Calu3 (cell line): ENCODE measurements at regions not wholly inside any gene's neighbourhood (a gene's known extent, or its start where the extent isn't known, plus 50 kb on each side); places are given as distances from the start of the nearest gene placed in this dataset.
A peak's percentile ranks its signal among the peaks of the same experiment; 100 is the strongest.

Experiments
- BruUV-seq: library from RNA; stranded (reverse); fragments of 400-500 nt; replicated peaks from 2 replicates; lab custom pipeline; 2021; lab: Mats Ljungman, UMichigan
- CTCF ChIA-PET: fragments of 300-600 bp; sonication (Branson Sonifier 250); formaldehyde crosslinking; loops from one replicate; lab custom pipeline; 2022; ENCODE audit warnings: antibody characterized with exemption; lab: Charles Lee
- DNase-seq: peaks from one replicate; pipeline ENCODE4 v3.0.0; 2022
- H3K27ac Mint-ChIP-seq: one replicate; pipeline ENCODE4 v1.8.0; 2022; ENCODE audit warnings: mixed read lengths; ENCODE audit not compliant: unreplicated experiment
- H3K27me3 Mint-ChIP-seq: one replicate; pipeline ENCODE4 v1.8.0; 2022; ENCODE audit warnings: mixed read lengths; ENCODE audit not compliant: unreplicated experiment
- H3K36me3 Mint-ChIP-seq: one replicate; pipeline ENCODE4 v1.8.0; 2022; ENCODE audit warnings: mild to moderate bottlenecking, moderate library complexity, mixed read lengths; ENCODE audit not compliant: insufficient read depth, unreplicated experiment
- H3K4me1 Mint-ChIP-seq: one replicate; pipeline ENCODE4 v1.8.0; 2022; ENCODE audit warnings: mild to moderate bottlenecking, low read depth, mixed read lengths; ENCODE audit not compliant: unreplicated experiment
- H3K4me3 Mint-ChIP-seq: one replicate; pipeline ENCODE4 v1.8.0; 2022; ENCODE audit warnings: mild to moderate bottlenecking, low read depth, moderate library complexity, mixed read lengths; ENCODE audit not compliant: unreplicated experiment
- H3K9me3 Mint-ChIP-seq: one replicate; pipeline ENCODE4 v1.8.0; 2022; ENCODE audit warnings: low read depth, mixed read lengths; ENCODE audit not compliant: unreplicated experiment
- intact Hi-C: fragments of 100-400 bp; cut with micrococcal nuclease; formaldehyde crosslinking; loops from one replicate; pipeline ENCODE4 v1.10.0; 2022; ENCODE audit not compliant: unreplicated experiment
- TF ChIP-seq, protein P1 (sequence below): fragments of 200-600 bp; IDR thresholded peaks from one replicate; pipeline ENCODE4 v1.8.0; 2022; ENCODE audit warnings: antibody characterized with exemption; ENCODE audit not compliant: unreplicated experiment

DNA sequence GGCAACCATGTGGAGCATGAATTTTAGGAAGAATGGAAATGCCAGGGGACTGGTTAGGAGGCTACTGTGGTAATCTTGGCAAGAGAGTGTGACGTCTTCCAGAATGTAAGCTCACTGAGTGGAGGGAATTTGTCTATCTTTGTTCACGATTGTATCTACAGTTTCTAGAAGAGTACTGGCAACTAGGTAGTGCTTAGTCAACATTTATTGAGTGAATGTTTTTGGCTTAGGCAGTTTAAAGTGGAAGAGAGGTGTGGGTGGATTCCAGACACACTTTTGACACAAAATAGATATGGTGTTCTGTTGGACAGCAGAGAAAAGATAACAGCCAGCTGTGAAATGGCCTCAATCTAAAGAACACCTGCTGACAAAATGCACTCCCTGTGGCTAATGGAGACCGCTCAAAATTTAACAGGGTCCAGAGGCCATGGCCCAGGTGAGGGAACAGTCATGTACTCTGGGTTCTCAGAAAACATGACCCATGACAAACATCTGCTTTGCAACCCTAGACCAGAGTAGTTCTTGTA is 139.3 kb downstream of the GPX5 start:
- no peaks in the 10 kb centered on the region for H3K27me3 Mint-ChIP-seq
- BruUV-seq, result no TSS peak
- H3K36me3 Mint-ChIP-seq, result no peaks in the 10 kb centered on the region
- H3K4me3 Mint-ChIP-seq, result no peak overlapping the region
- H3K27ac Mint-ChIP-seq, result no peak overlapping the region
- H3K4me1 Mint-ChIP-seq, result no peaks in the 10 kb centered on the region
- CTCF ChIA-PET, result no interaction called here
- intact Hi-C loops, result no loop called here
- no peak for DNase-seq
- no peaks in the 10 kb centered on the region for H3K9me3 Mint-ChIP-seq
- TF ChIP-seq, protein P1, sequence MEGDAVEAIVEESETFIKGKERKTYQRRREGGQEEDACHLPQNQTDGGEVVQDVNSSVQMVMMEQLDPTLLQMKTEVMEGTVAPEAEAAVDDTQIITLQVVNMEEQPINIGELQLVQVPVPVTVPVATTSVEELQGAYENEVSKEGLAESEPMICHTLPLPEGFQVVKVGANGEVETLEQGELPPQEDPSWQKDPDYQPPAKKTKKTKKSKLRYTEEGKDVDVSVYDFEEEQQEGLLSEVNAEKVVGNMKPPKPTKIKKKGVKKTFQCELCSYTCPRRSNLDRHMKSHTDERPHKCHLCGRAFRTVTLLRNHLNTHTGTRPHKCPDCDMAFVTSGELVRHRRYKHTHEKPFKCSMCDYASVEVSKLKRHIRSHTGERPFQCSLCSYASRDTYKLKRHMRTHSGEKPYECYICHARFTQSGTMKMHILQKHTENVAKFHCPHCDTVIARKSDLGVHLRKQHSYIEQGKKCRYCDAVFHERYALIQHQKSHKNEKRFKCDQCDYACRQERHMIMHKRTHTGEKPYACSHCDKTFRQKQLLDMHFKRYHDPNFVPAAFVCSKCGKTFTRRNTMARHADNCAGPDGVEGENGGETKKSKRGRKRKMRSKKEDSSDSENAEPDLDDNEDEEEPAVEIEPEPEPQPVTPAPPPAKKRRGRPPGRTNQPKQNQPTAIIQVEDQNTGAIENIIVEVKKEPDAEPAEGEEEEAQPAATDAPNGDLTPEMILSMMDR, result no peak

DNA sequence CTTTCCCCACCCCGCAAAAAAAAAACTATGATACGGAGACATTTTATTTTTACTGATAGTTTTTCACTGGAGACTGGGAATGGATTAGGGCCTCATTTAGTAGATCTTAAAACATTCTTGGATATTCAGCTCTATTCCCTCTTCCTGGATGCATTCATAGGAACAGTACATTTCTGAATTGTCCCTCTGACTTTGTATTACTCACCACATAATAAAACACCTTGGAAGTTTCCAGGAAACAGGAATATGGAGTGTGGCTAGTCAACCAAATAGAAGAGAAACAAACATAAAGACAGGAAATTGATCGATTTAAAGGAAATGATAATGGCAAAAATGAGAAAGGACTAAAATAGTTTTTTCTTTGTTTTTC is 147.7 kb downstream of the GPX5 start:
- H3K27me3 Mint-ChIP-seq, result peaks cover 8% of the 10 kb centered on the region
- peaks cover 16% of the 10 kb centered on the region for H3K4me1 Mint-ChIP-seq
- H3K27ac Mint-ChIP-seq, result peak overlapping the region; percentile 73
- peaks cover 14% of the 10 kb centered on the region for H3K36me3 Mint-ChIP-seq
- BruUV-seq, result no TSS peak
- TF ChIP-seq, protein P1, result no peak
- no peak for DNase-seq
- peak overlapping the region; percentile 88 for H3K4me3 Mint-ChIP-seq
- CTCF ChIA-PET, result interaction anchor here (1.2 to 1.4 kb wide), 2 partner anchors 55 to 166 kb away, joined by 3 read pairs; no protein-coding TSS in a partner anchor
- intact Hi-C loops, result no loop called here
- no peaks in the 10 kb centered on the region for H3K9me3 Mint-ChIP-seq

DNA sequence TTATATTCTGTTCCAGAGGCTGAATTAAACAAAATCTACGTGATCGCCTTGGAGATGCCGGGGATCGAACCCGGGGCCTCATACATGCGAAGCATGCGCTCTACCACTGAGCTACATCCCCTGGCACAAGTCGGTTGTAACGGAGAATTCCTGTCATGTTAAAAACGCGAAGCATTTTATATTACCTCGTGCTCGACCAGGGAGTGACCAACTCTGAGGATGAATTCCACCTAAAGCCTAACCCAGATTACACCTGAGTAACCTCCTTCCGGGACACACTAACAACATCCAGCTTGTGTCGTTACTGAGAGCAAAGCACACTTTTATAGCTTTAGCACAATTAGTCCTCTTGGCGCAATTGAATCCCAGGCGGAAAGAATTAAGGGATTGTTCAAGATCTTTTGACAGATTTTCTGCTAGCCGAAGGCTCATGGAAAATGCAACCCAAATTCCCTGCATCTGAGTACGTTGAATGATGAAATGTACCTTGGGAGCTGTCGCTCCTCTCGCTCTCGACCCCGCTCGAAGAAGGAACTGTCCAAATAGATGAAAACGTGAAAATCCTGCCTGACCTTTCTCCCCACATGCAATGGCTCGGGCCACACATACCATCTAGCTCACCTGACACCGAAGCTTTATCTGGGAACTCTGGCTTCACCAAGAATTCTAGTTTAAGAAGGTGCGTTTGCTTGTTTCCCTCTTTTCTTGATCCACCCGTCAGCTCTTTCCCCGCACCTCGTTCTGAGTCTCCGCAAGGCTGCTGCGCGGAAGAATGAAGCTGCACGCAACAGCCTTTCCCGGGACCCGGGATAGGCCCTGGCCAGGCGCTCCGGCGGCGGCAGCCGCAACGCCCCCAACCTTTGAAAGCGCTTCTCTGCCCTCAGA is 148.3 kb downstream of the GPX5 start:
- Mint-ChIP-seq H3K27me3 (peaks cover 8% of the 10 kb centered on the region), H3K27ac (peak overlapping the region; percentile 73), H3K36me3 (peaks cover 14% of the 10 kb centered on the region), H3K4me3 (peak overlapping the region; percentile 88), H3K4me1 (peaks cover 16% of the 10 kb centered on the region), H3K9me3 (no peaks in the 10 kb centered on the region)
- CTCF ChIA-PET, result interaction anchor here (0.6 to 1.4 kb wide), 4 partner anchors 54 to 1112 kb away, joined by 3 to 6 read pairs (median 3); no protein-coding TSS in a partner anchor
- BruUV-seq, result no TSS peak
- TF ChIP-seq, protein P1, result no peak
- intact Hi-C loops, result no loop called here
- peak; percentile 75 for DNase-seq

DNA sequence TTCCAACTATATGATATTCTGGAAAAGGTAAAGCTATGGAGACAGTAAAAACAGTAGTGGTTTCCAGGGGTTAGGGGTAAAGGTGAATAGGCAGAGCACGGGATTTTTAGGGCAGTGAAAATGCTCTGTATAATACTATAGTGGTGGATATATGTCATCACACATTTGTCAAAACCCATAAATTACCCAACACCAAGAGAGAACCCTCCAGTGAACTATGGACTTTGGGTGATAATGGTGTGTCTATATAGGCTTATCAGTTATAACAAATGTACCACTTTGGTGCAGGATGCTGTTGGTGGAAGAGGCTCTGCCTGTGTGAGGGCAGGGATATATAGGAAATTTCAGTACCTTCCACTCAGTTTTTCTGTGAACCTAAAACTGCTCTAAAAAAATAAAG is 149.9 kb downstream of the GPX5 start:
- Mint-ChIP-seq H3K4me3 (no peak overlapping the region), H3K27ac (no peak overlapping the region), H3K36me3 (peaks cover 14% of the 10 kb centered on the region), H3K9me3 (no peaks in the 10 kb centered on the region), H3K27me3 (peaks cover 8% of the 10 kb centered on the region), H3K4me1 (peaks cover 16% of the 10 kb centered on the region)
- CTCF ChIA-PET, result no interaction called here
- no TSS peak for BruUV-seq
- TF ChIP-seq, protein P1, result no peak
- DNase-seq, result no peak
- intact Hi-C loops, result no loop called here
